Left lung (tissue), 4 donors: ENCODE measurements at regions not wholly inside any gene's neighbourhood (a gene's known extent, or its start where the extent isn't known, plus 50 kb on each side); places are given as distances from the start of the nearest gene placed in this dataset.

Source experiments
- ATAC-seq: fragments of 200-7000 bp; cut with Tn5 transposase; one replicate; pipeline ENCODE4 v1.9.1; 2020; ENCODE audit warnings: moderate library complexity
- DNase-seq, 4 donors: peaks; one replicate each; pipeline ENCODE4 v3.0.0-alpha.2; 2013 to 2020
- H3K27ac ChIP-seq, 2 donors: fragments of 200-600 bp; sonication (generic) in 1 of 2; one replicate each; pipeline versions ENCODE4 v1.5.0 to v1.8.0; 2020 to 2021
- H3K27me3 ChIP-seq, 2 donors: fragments of 200-600 bp; sonication (generic) in 1 of 2; one replicate each; pipeline versions ENCODE4 v1.5.0 to v1.8.0; 2020 to 2021
- H3K36me3 ChIP-seq, 2 donors: fragments of 200-600 bp; sonication (generic) in 1 of 2; one replicate each; pipeline versions ENCODE4 v1.5.0 to v1.8.0; 2020 to 2021
- H3K4me1 ChIP-seq, 2 donors: fragments of 200-600 bp; one replicate each; pipeline ENCODE4 v1.8.0; 2021
- H3K4me3 ChIP-seq, 2 donors: fragments of 200-600 bp; sonication (generic) in 1 of 2; one replicate each; pipeline versions ENCODE4 v1.5.0 to v1.8.0; 2020 to 2021; ENCODE audit warnings: mild to moderate bottlenecking in 1 of 2
- H3K9me3 ChIP-seq, 2 donors: fragments of 200-600 bp; sonication (generic) in 1 of 2; one replicate each; pipeline versions ENCODE4 v1.5.0 to v1.8.0; 2020 to 2021
- intact Hi-C, 2 donors: fragments of 100-400 bp; cut with DNase I; formaldehyde crosslinking; loops; one replicate each; pipeline versions ENCODE4 v1.11.2 to v1.14.2; 2022
- TF ChIP-seq, protein P1 (sequence below), 2 donors: fragments of 200-600 bp; sonication (generic) in 1 of 2; IDR thresholded peaks; one replicate each; pipeline versions ENCODE4 v1.5.0 to v1.8.0; 2021; ENCODE audit warnings: antibody characterized with exemption in 2 of 2
- donor health status: DM: no; HTN: yes; CAD: no.
- donor health status: DM: no; HTN: no; CAD: no.

DNA sequence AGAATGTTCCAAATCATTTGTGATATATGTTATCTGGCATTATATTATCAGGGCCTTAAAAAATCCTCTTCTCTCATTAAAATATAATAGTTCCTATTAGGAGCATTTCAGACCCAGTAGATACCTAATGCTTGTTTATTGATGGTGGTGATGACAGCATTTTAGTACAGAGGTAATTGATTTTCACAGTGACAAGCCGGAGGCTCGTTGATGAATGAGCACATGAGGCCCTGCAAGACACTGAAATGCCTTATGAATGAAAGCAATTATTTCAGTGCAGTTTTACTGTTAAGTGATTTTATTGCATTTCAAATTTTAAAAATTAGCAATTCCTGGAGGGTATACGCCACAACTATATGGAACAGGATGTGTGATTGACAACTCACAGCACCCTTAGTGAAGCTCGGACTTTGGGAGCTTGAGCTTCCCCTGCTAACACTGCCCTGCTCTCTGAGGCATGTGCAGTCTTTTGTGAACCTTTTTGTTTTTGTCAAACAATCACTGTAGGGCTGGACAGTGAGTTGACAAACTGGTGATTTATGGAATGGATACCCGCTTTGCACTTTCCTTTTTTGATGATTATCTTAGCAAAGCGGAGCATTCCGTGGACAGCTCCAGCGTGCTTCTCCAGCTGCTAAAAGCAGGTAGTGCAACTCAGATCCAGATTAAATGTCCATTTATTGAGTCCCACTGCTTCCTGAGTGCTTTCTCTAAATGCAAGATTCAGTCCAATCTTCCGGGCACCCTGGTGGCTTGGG lies 187.0 kb upstream of the ATP10A start:
- no peaks in the 10 kb centered on the region for H3K27me3 ChIP-seq
- no peaks in the 10 kb centered on the region for H3K36me3 ChIP-seq
- no peak overlapping the region for H3K4me3 ChIP-seq
- no peaks in the 10 kb centered on the region for H3K9me3 ChIP-seq
- intact Hi-C loops, result no loop called here
- DNase-seq (no peak), ATAC-seq (no peak)
- TF ChIP-seq, protein P1, sequence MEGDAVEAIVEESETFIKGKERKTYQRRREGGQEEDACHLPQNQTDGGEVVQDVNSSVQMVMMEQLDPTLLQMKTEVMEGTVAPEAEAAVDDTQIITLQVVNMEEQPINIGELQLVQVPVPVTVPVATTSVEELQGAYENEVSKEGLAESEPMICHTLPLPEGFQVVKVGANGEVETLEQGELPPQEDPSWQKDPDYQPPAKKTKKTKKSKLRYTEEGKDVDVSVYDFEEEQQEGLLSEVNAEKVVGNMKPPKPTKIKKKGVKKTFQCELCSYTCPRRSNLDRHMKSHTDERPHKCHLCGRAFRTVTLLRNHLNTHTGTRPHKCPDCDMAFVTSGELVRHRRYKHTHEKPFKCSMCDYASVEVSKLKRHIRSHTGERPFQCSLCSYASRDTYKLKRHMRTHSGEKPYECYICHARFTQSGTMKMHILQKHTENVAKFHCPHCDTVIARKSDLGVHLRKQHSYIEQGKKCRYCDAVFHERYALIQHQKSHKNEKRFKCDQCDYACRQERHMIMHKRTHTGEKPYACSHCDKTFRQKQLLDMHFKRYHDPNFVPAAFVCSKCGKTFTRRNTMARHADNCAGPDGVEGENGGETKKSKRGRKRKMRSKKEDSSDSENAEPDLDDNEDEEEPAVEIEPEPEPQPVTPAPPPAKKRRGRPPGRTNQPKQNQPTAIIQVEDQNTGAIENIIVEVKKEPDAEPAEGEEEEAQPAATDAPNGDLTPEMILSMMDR (IDR thresholded peaks at IDR 0.05), result no peak
- no peaks in the 10 kb centered on the region for H3K4me1 ChIP-seq
- no peak overlapping the region for H3K27ac ChIP-seq

DNA sequence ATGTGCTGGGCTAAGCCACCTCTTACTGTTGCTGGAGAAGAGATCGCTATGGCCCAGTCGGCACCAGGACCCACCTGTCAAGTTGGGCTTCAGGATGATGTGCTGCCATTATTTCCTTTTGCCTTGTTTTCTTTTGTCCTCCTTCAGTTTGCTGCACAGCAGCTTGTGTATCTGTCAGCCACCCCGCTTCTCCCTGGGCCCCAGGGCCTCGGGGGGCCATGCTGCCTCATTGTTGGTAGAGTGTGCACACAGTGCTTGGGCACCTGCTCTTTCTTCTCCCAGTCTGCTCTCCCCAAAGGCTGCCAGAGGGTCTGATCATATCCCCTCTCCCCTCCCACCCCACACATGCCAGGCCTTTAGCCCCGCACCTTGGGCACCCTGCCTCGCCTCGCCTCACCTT lies 185.5 kb upstream of the ATP10A start:
- Histone ChIP-seq H3K27ac (no peak overlapping the region), H3K4me1 (no peaks in the 10 kb centered on the region), H3K36me3 (no peaks in the 10 kb centered on the region), H3K4me3 (no peak overlapping the region), H3K9me3 (no peaks in the 10 kb centered on the region), H3K27me3 (no peaks in the 10 kb centered on the region)
- no peak for DNase-seq
- intact Hi-C loops, result no loop called here
- TF ChIP-seq, protein P1 (IDR thresholded peaks at IDR 0.05), result no peak
- ATAC-seq, result no peak

DNA sequence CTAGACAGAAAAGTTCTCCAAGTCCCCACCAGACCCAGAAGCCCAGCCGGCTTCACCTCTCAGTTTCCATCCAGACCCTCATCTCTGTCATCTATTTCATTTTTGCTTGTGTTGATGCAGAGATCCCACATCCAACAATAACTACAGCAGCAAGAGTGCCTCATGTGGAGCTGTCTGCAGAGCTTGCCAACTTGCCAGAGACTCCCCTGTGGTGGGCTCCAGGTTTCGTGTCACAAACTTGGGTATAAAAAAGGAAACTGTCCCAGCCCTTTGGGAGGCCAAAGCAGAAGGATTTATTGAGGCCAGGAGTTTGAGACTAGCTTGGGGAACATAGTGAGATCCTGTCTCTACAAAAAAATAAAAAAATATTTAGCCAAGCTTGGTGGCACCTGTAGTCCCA lies 182.4 kb upstream of the ATP10A start:
- TF ChIP-seq, protein P1 (IDR thresholded peaks at IDR 0.05), result no peak
- H3K4me1 ChIP-seq, result no peaks in the 10 kb centered on the region

DNA sequence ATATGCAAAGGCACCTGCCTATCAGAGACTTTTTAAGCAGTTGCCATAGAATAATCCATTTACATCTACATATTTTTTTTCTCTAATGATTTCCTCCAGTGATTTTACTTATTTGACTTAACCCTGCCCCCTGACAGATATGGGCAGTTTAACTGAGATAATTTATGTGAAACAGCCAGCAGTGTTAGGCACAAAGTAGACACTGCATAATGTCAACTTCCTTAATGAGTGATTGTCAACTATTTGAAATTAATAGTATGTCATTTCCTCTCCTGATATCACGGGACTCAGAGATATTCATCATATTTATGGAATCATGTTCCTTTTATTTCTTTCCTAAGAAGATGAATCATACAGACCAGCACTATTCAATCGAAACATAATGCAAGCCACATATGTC lies 179.9 kb upstream of the ATP10A start:
- ATAC-seq, result no peak
- intact Hi-C loops, result no loop called here
- Histone ChIP-seq H3K4me3 (no peak overlapping the region), H3K27ac (no peak overlapping the region), H3K36me3 (no peaks in the 10 kb centered on the region), H3K4me1 (no peaks in the 10 kb centered on the region), H3K9me3 (no peaks in the 10 kb centered on the region), H3K27me3 (no peaks in the 10 kb centered on the region)
- TF ChIP-seq, protein P1 (IDR thresholded peaks at IDR 0.05), result no peak
- no peak for DNase-seq

More for the DNA sequence above, 182.4 kb upstream of the ATP10A start:
- no peak overlapping the region for H3K4me3 ChIP-seq
- intact Hi-C loops, result no loop called here
- no peaks in the 10 kb centered on the region for H3K27me3 ChIP-seq
- no peak overlapping the region for H3K27ac ChIP-seq
- no peaks in the 10 kb centered on the region for H3K36me3 ChIP-seq
- ATAC-seq (no peak), DNase-seq (no peak)
- H3K9me3 ChIP-seq, result no peaks in the 10 kb centered on the region

DNA sequence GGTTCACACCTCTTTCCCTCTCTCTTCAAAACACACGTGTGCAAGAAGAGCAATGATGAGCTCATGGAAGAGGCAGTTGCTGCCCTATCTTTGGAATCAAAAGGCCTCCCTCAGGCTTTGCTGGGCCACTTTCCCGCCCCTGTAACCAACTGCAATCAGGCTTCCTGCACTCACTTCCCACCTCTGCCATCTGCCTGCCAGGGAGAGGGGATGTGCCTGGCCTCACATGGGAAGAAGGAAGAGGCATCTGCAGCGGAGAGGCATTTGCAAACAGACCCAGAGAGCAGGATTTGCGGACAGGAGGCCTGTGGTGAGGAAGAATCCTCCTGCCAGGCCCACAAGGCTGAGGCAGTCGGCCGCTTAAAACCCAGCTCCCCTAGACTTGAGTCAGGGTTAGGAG lies 175.6 kb upstream of the ATP10A start:
- no peak for ATAC-seq
- H3K27me3 ChIP-seq, result no peaks in the 10 kb centered on the region
- no peak overlapping the region for H3K4me3 ChIP-seq
- H3K36me3 ChIP-seq, result no peaks in the 10 kb centered on the region
- H3K27ac ChIP-seq, result no peak overlapping the region
- TF ChIP-seq, protein P1 (IDR thresholded peaks at IDR 0.05), result no peak
- no peaks in the 10 kb centered on the region for H3K4me1 ChIP-seq
- intact Hi-C loops, result no loop called here
- no peaks in the 10 kb centered on the region for H3K9me3 ChIP-seq
- DNase-seq, result no peak
